ENCODE measurements at regions not wholly inside any gene's neighbourhood (a gene's known extent, or its start where the extent isn't known, plus 50 kb on each side); places are given as distances from the start of the nearest gene placed in this dataset.
"Not testable (repeated sequence)": the region's sequence is repeated elsewhere in the genome, so short reads cannot be mapped to it uniquely, and the experiment has no call there.

GRCh38 chr19:28589991-28590411 lies 623.0 kb downstream of the UQCRFS1 start:
- TF ChIP-seq CTCF (conservative IDR thresholded peaks at IDR 0.05; ENCODE audit: low read length); EZH2phosphoT487 (IDR thresholded peaks at IDR 0.05; ENCODE audit: borderline replicate concordance): not testable (repeated sequence)

Measured in Loucy (cell line).